HL-60 (cell line): ENCODE measurements at regions not wholly inside any gene's neighbourhood (a gene's known extent, or its start where the extent isn't known, plus 50 kb on each side); places are given as distances from the start of the nearest gene placed in this dataset.

Experiments used
- CTCF ChIP-seq: IDR thresholded peaks from one replicate; pipeline ENCODE4 v1.5.1; 2011; ENCODE audit warnings: low read length, control low read depth, inconsistent platforms; ENCODE audit not compliant: insufficient read depth
- GABPA ChIP-seq: IDR thresholded peaks from 2 replicates; pipeline ENCODE4 v1.6.1; 2012; ENCODE audit warnings: low read depth
- POLR2AphosphoS5 ChIP-seq: IDR thresholded peaks from 2 replicates; pipeline ENCODE4 v1.6.1; 2012; ENCODE audit warnings: low read depth
- REST ChIP-seq: IDR thresholded peaks from 2 replicates; pipeline ENCODE4 v1.6.1; 2012; ENCODE audit warnings: low read depth; ENCODE audit not compliant: insufficient replicate concordance
- SPI1 ChIP-seq: IDR thresholded peaks from 2 replicates; pipeline ENCODE4 v1.6.1; 2012; ENCODE audit warnings: low read depth, mild to moderate bottlenecking, borderline replicate concordance

GRCh38 chr5:106956886-106957285 is 713.9 kb downstream of the EFNA5 start:
- TF ChIP-seq REST: no peak
- no peak for TF ChIP-seq POLR2AphosphoS5
- TF ChIP-seq CTCF: no peak
- TF ChIP-seq SPI1: no peak
- no peak for TF ChIP-seq GABPA
